Lower leg skin (tissue), 4 donors: ENCODE measurements at regions not wholly inside any gene's neighbourhood (a gene's known extent, or its start where the extent isn't known, plus 50 kb on each side); places are given as distances from the start of the nearest gene placed in this dataset.

ENCODE experiments used
- DNase-seq, 2 donors: peaks; one replicate each; pipeline ENCODE4 v3.0.0-alpha.2; 2019; ENCODE audit warnings: low spot score in 2 of 2
- H3K4me3 ChIP-seq: fragments of 200-600 bp; sonication (generic); 2 replicates; pipeline ENCODE4 v1.5.1; 2017; ENCODE audit warnings: mild to moderate bottlenecking, low read depth; ENCODE audit not compliant: poor library complexity, severe bottlenecking
- POLR2A ChIP-seq, 2 donors: fragments of 450-650 bp; IDR thresholded peaks; one replicate each; pipeline ENCODE4 v1.6.1; 2016 to 2017; ENCODE audit warnings: antibody characterized with exemption in 2 of 2, mild to moderate bottlenecking in 1 of 2, moderate library complexity in 1 of 2
- WGBS, 2 donors: methylation state at CpG; one replicate each; pipeline ENCODE4 v1.1.5; 2018; 5-methylcytosine and 5-hydroxymethylcytosine counted together
- intact Hi-C: fragments of 100-400 bp; cut with DNase I; formaldehyde crosslinking; loops from one replicate; pipeline ENCODE4 v1.15.0; 2023; ENCODE audit warnings: low total_unique reads
- TF ChIP-seq, protein P1 (sequence below), 3 donors: fragments of 450-650 bp; IDR thresholded peaks; one replicate each; pipeline ENCODE4 v1.5.1; 2016; ENCODE audit warnings: antibody characterized with exemption in 3 of 3, mild to moderate bottlenecking in 3 of 3, moderate library complexity in 2 of 3

DNA sequence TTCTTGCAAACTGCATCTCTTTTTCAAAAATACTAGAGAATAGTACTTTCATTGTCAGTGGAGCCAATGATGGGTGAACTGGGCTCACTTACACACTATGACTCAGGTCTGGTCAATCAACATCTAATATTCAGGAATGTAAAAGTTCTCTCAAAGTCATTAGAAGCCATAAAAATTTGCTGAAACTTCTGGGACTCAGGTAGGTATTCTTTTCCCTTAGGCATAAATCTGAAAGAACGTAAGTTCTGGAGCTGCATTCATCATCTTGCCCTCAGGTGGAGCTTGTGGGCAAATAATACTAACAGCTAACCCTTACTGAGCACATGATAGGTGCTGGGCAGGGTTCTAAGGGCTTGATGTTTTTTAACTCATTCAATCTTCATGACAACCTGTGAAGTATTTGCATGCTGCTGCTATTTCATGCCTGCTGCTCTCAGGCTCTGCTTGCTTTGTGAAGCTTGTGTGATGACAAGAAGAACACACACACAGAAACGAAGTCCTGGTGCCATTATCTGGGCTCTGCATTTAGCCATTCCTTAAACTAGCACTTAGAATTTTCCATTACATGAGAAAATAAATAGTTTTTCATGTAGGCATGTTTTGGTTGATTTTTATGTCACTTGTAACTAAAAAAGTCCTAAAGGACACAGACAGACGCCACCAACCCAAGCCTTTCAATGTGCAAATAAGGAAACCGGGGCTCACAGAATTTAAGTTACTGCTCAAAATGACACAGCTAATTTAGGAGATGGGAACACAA lies 394.2 kb upstream of the LYPLAL1 start:
- 68 to 77% methylated on average over 4 of the region's 4 CpGs for WGBS, 2 donors
- intact Hi-C loops: no loop called here
- no peak for TF ChIP-seq POLR2A (IDR thresholded peaks at IDR 0.05)
- TF ChIP-seq, protein P1, sequence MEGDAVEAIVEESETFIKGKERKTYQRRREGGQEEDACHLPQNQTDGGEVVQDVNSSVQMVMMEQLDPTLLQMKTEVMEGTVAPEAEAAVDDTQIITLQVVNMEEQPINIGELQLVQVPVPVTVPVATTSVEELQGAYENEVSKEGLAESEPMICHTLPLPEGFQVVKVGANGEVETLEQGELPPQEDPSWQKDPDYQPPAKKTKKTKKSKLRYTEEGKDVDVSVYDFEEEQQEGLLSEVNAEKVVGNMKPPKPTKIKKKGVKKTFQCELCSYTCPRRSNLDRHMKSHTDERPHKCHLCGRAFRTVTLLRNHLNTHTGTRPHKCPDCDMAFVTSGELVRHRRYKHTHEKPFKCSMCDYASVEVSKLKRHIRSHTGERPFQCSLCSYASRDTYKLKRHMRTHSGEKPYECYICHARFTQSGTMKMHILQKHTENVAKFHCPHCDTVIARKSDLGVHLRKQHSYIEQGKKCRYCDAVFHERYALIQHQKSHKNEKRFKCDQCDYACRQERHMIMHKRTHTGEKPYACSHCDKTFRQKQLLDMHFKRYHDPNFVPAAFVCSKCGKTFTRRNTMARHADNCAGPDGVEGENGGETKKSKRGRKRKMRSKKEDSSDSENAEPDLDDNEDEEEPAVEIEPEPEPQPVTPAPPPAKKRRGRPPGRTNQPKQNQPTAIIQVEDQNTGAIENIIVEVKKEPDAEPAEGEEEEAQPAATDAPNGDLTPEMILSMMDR (IDR thresholded peaks at IDR 0.05): no peak
- no peak for DNase-seq
- no peak overlapping the region for H3K4me3 ChIP-seq

DNA sequence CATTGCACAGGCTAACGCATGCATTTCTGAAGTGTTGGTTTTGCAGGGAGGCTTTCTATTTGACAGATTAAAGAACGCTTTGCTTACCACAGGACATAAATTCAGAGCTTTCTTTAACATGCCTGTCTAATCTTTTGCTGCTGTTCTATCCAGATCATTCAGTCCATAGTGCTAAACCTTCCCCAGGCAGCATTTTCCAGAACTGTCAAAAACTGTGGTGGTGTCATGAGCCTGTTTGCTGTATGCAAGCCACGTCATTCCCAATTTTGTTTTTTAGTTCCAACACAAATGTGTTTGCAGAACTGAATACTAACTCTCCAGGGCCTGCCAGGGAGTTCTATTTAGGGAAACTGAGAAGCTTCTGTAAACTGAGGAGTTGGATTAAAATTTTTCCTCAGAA lies 390.5 kb upstream of the LYPLAL1 start:
- intact Hi-C loops: no loop called here
- no peak for TF ChIP-seq POLR2A (IDR thresholded peaks at IDR 0.05)
- TF ChIP-seq, protein P1 (IDR thresholded peaks at IDR 0.05): no peak
- 89 to 96% methylated on average over 3 of the region's 3 CpGs for WGBS, 2 donors
- H3K4me3 ChIP-seq: no peak overlapping the region
- no peak for DNase-seq

DNA sequence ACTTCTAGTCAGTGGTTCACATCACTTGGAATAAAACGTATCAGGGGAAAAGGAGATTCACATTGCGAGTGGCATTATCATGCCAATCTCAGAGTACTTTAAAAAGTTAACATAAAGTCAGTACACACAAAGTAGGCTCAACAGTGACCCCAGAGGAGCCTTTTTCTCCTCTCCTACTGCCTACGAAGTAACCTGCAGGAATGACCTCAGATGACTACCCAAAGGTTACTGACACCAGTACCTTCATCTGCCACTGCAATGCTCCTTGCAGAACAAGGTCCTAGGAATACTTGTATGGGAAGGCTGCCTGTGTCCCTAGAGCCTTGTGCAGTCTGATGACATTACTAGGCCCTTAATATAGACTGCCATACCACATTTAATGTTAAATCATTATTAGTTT lies 389.8 kb upstream of the LYPLAL1 start:
- no peak overlapping the region for H3K4me3 ChIP-seq
- DNase-seq: no peak
- WGBS, 2 donors: 61 to 63% methylated on average over 3 of the region's 3 CpGs
- no peak for TF ChIP-seq POLR2A (IDR thresholded peaks at IDR 0.05)
- TF ChIP-seq, protein P1 (IDR thresholded peaks at IDR 0.05): no peak
- intact Hi-C loops: no loop called here

DNA sequence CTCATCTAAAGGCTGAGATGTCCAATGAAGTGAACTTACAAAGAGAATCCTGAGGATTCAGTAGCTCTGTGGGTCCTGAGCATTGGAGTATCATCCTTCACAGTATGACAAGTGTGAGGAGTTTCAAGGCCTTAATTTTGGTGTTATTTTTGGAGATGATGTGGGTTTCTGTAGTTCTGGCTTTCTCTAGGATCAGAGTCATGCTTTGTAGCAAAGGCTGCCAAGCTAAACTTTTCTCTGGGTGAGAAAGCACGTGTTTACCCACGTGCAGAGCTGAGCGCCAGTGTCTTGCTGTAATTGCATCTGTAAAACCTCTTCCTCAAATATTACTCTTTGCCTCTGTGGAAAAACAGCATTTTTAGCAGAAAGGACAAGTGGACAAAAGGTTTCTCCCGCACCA lies 387.8 kb upstream of the LYPLAL1 start:
- no peak overlapping the region for H3K4me3 ChIP-seq
- intact Hi-C loops: no loop called here
- 60 to 61% methylated on average over 4 of the region's 4 CpGs for WGBS, 2 donors
- TF ChIP-seq, protein P1 (IDR thresholded peaks at IDR 0.05): no peak
- no peak for TF ChIP-seq POLR2A (IDR thresholded peaks at IDR 0.05)
- DNase-seq: peak in 1 of 2 donors; percentile 27

DNA sequence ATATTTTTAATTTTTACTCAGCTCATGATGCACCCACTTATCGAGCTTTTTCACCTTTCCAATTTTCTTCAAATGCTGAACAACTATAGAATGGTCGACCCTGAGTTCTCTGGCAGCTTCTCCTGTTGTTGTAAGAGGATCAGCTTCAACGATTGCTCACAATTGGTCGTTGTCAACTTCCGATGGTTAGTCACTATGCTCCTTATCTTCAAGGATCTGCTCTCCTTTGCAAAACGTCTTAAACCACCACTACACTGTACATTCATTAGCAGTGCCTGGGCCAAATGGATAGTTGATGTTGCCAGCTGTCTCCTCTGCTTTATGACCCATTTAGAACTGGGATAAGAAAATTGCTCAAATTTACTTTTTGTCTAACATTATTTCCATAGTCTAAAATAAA lies 385.9 kb upstream of the LYPLAL1 start:
- intact Hi-C loops: no loop called here
- no peak for DNase-seq
- TF ChIP-seq, protein P1 (IDR thresholded peaks at IDR 0.05): no peak
- no peak for TF ChIP-seq POLR2A (IDR thresholded peaks at IDR 0.05)
- no peak overlapping the region for H3K4me3 ChIP-seq
- 79 to 83% methylated on average over 6 of the region's 6 CpGs for WGBS, 2 donors

DNA sequence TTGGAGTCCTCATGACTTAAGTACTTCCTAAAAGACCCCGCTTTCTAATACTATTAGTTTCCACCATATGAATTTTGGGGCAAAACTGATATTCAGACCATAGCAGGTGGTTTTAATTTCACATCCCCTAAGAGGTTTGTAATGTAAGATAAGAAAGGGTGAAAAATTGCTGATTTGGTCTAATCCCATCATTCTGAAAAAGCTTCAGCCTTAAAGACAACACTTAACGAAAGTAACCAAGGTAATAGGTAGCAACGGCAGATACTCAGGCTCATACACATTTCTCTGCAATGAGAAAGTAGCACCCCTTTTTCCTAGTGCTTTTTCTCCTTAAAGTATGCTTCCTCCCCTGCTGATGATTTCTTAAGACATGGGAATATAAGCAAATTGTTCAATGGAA lies 376.9 kb upstream of the LYPLAL1 start:
- DNase-seq: no peak
- no peak overlapping the region for H3K4me3 ChIP-seq
- 95 to 98% methylated on average over 3 of the region's 3 CpGs for WGBS, 2 donors
- TF ChIP-seq, protein P1 (IDR thresholded peaks at IDR 0.05): no peak
- TF ChIP-seq POLR2A (IDR thresholded peaks at IDR 0.05): no peak
- intact Hi-C loops: no loop called here
